ENCODE measurements at regions not wholly inside any gene's neighbourhood (a gene's known extent, or its start where the extent isn't known, plus 50 kb on each side); places are given as distances from the start of the nearest gene placed in this dataset.
"Not testable (repeated sequence)": the region's sequence is repeated elsewhere in the genome, so short reads cannot be mapped to it uniquely, and the experiment has no call there.

DNA sequence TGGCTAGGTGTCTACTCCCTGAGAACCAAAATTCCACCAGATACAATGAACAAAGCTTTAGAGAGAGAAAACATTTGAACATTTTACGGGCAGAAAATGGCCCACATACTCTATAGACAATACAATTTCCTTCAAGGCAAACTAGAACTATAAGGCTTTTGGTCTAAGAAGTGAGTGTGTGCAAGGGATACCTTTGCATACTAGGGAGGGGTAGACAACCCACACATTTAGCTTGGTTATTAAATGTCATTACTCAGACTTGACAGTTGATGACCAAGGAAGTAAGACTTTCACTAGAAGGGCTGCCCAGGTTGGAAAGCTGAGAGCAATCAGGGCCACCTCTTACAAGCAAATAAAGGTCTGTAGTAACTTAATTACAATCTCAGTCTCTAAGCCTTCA lies 64.0 kb upstream of the PLEKHM1 start:
- H3K4me3 ChIP-seq (ENCODE audit: low read depth in 1 of 2, low read length in 2 of 2); H3K36me3 ChIP-seq (ENCODE audit: control insufficient read depth in 1 of 2, insufficient read depth in 2 of 2, low read length in 2 of 2); H3K27ac ChIP-seq (ENCODE audit: low read length); H3K9me3 ChIP-seq (ENCODE audit: control insufficient read depth in 1 of 2, low read length in 2 of 2); H3K4me1 ChIP-seq (ENCODE audit: control insufficient read depth in 1 of 2, insufficient read depth in 2 of 2, low read length in 2 of 2); H3K27me3 ChIP-seq (ENCODE audit: low read depth, low read length): not testable (repeated sequence)

DNA sequence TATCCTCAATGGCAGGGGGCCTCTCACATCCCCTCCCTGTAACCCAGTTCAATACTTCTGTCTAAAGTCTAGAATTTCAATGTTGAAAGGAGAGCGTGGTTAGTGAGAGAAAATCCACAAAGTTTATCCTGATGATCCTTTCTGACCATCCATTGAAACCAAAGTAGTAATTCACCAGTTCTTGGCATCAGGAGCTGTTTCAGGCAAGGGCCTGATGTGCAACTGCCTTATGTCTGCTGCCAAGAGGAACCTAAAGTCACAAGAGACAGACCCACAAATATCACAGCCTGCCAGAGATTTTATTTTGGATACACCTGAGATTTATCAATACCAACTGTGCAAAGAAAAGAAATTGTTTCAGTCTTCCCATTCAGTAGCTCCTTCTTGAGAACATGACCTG lies 68.3 kb upstream of the PLEKHM1 start:
- H3K9me3 ChIP-seq (ENCODE audit: control insufficient read depth in 1 of 2, low read length in 2 of 2); H3K27me3 ChIP-seq (ENCODE audit: low read depth, low read length); H3K36me3 ChIP-seq (ENCODE audit: control insufficient read depth in 1 of 2, insufficient read depth in 2 of 2, low read length in 2 of 2); H3K4me1 ChIP-seq (ENCODE audit: control insufficient read depth in 1 of 2, insufficient read depth in 2 of 2, low read length in 2 of 2); H3K27ac ChIP-seq (ENCODE audit: low read length); H3K4me3 ChIP-seq (ENCODE audit: low read depth in 1 of 2, low read length in 2 of 2): not testable (repeated sequence)

DNA sequence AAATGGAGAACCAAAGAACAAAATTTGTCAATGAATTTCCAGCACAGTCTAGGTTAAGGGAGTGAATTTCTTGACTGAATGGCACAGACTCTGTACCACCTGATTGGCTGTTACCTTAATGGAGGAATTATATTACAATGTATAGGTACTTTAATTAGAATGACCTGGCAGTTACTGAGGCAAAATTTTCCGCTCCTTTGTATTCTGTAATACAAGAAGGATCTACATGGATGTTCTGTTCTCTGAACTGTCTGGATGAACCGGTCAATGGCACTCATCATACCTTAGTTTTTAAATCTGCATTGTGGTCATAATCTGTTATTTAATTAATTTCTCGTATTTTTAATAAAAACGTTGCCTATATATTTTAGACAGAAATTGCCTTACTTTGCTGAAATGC lies 72.3 kb upstream of the PLEKHM1 start:
- not testable (repeated sequence) for H3K27me3 ChIP-seq (ENCODE audit: low read depth, low read length); H3K27ac ChIP-seq (ENCODE audit: low read length); H3K4me1 ChIP-seq (ENCODE audit: control insufficient read depth in 1 of 2, insufficient read depth in 2 of 2, low read length in 2 of 2); H3K4me3 ChIP-seq (ENCODE audit: low read depth in 1 of 2, low read length in 2 of 2); H3K9me3 ChIP-seq (ENCODE audit: control insufficient read depth in 1 of 2, low read length in 2 of 2); H3K36me3 ChIP-seq (ENCODE audit: control insufficient read depth in 1 of 2, insufficient read depth in 2 of 2, low read length in 2 of 2)

DNA sequence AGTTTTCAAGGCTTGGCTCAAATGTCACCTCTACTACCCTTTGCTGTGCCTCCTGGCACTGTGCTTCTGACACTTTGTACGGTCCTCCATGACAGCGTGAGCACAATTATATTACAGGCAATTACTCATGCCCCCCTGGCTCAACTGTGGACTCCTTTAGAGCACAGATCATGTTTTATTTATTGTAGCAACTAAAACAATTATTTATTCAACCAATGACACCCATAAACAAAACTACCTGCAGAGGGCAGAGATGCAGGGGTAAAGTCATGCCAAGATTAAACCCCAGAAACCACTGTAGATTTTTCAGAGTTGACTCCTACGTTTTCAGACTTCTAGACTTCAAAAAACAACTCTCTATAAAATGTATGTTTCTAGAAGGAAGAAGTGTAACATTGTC lies 72.8 kb upstream of the PLEKHM1 start:
- H3K36me3 ChIP-seq (ENCODE audit: control insufficient read depth in 1 of 2, insufficient read depth in 2 of 2, low read length in 2 of 2); H3K9me3 ChIP-seq (ENCODE audit: control insufficient read depth in 1 of 2, low read length in 2 of 2); H3K27me3 ChIP-seq (ENCODE audit: low read depth, low read length): not testable (repeated sequence)

DNA sequence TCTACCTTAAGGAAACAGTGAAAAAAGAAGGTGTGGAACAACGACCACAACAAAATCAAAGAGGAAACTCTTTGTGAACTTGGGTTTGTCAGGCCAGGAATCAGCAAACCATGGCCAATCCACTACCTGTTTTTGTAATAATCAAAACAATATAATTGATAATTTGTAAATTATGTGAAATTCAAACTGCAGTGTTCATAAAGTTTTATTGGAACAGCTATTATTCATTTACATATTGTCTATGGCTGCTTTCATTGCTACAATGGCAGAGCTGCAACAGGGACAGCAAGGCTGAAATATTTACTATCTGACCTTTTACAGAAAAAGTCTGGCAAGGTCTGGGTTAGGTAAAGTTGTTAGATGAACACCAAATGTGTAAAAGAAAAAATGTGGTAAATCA lies 77.8 kb upstream of the PLEKHM1 start:
- H3K36me3 ChIP-seq (ENCODE audit: control insufficient read depth in 1 of 2, insufficient read depth in 2 of 2, low read length in 2 of 2); H3K4me3 ChIP-seq (ENCODE audit: low read depth in 1 of 2, low read length in 2 of 2); H3K27me3 ChIP-seq (ENCODE audit: low read depth, low read length); H3K27ac ChIP-seq (ENCODE audit: low read length); H3K4me1 ChIP-seq (ENCODE audit: control insufficient read depth in 1 of 2, insufficient read depth in 2 of 2, low read length in 2 of 2); H3K9me3 ChIP-seq (ENCODE audit: control insufficient read depth in 1 of 2, low read length in 2 of 2): not testable (repeated sequence)

More for the DNA sequence above, 72.8 kb upstream of the PLEKHM1 start:
- H3K4me1 ChIP-seq (ENCODE audit: control insufficient read depth in 1 of 2, insufficient read depth in 2 of 2, low read length in 2 of 2); H3K4me3 ChIP-seq (ENCODE audit: low read depth in 1 of 2, low read length in 2 of 2); H3K27ac ChIP-seq (ENCODE audit: low read length): not testable (repeated sequence)

DNA sequence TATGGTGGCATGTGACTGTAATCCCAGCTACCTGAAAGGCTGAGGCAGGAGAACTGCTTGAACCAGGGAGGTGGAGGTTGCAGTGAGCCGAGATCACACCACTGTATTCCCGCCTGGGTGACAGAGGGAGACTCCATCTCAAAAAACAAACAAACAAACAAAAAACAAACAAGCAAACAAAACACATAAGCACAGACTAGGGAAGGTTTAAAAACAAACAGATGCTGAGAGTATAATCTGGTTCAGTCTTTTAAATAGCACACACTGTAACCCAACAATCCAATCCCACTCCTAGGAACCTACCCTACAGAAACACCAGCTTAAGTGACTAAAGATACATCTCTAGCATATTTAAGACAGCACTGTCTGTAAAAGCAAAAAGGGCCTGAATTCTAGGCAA lies 82.8 kb upstream of the PLEKHM1 start:
- not testable (repeated sequence) for H3K4me3 ChIP-seq (ENCODE audit: low read depth in 1 of 2, low read length in 2 of 2); H3K27ac ChIP-seq (ENCODE audit: low read length); H3K4me1 ChIP-seq (ENCODE audit: control insufficient read depth in 1 of 2, insufficient read depth in 2 of 2, low read length in 2 of 2)

DNA sequence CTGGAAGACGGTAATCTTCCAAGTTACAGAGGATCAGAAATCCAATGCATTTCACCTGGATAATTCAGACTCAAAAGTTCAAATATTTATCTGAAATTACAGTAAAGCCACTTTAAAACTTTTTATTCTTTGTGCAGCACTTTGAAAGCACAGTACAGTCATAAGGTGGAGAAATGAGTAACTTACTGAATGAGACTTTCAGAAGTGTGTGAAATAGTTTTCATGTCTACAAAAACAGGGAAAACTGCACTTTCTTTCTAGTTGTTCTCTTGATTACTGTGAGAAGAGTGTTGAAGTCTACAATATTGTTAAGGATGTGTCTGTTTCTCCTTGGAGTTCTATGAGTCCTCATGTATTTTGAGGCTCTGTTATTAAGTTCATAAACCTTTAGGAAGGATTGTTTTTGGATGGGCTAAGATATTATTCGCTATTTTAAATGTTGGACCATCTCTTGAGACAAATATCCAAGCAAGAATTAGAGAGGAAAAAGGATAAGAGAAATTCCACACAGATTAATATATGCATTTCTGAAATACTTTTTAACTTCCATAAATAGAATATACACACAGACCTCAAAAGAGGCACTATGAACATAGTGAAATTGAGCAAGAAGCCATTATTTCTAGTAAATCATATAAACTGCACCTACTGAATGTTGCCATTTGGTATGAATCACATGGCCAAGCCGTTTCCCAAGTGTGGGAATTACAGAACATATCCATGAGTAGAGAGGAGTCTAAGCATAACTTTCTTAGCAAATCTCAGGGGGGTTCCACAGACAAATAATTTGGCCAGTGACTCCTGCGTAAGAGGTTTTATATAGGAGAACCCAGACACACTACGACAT lies 83.6 kb upstream of the PLEKHM1 start:
- Histone ChIP-seq H3K27ac (ENCODE audit: low read length) (no peak overlapping the region), H3K36me3 (ENCODE audit: control insufficient read depth in 1 of 2, insufficient read depth in 2 of 2, low read length in 2 of 2) (no peaks in the 10 kb centered on the region), H3K9me3 (ENCODE audit: control insufficient read depth in 1 of 2, low read length in 2 of 2) (no peaks in the 10 kb centered on the region), H3K27me3 (ENCODE audit: low read depth, low read length) (no peaks in the 10 kb centered on the region), H3K4me3 (ENCODE audit: low read depth in 1 of 2, low read length in 2 of 2) (no peak overlapping the region), H3K4me1 (ENCODE audit: control insufficient read depth in 1 of 2, insufficient read depth in 2 of 2, low read length in 2 of 2) (no peaks in the 10 kb centered on the region)

More for the DNA sequence above, 82.8 kb upstream of the PLEKHM1 start:
- not testable (repeated sequence) for H3K36me3 ChIP-seq (ENCODE audit: control insufficient read depth in 1 of 2, insufficient read depth in 2 of 2, low read length in 2 of 2); H3K9me3 ChIP-seq (ENCODE audit: control insufficient read depth in 1 of 2, low read length in 2 of 2); H3K27me3 ChIP-seq (ENCODE audit: low read depth, low read length)

DNA sequence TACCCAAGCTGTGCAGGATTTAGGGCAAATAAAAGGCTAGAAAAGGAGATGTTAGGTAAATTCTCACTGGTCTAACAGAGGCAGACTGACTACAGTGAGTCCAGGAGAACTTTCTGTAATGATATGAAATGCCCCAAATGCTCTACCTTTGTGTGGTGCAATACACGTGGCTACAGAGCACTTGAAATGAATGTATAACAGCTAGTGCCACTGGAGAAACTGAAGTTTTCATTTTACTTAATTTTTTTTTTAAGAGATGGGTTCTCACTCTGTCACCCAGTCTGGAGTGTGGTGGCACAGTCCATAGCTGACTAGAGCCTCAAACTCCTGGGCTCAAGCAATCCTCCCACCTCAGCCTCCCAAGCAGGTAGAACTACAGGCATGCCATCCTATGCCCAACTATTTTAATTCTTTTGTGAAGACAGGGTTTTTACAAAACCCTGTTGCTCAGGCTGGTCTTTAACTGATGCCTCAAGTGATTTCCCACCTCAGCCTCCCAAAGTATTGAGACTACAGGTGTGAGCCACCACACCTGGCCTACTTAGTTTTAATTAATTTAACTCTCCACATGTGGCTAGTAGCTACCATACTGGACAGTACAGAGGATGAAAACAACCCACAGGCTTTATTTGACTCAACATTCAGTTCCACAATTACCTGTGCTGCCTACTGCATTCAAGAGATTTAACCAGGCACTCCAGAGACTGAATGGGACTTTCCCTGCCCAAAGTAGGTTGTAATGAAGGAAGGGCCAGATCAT lies 84.8 kb upstream of the PLEKHM1 start:
- no peaks in the 10 kb centered on the region for H3K9me3 ChIP-seq (ENCODE audit: control insufficient read depth in 1 of 2, low read length in 2 of 2)
- no peaks in the 10 kb centered on the region for H3K27me3 ChIP-seq (ENCODE audit: low read depth, low read length)
- H3K4me3 ChIP-seq (ENCODE audit: low read depth in 1 of 2, low read length in 2 of 2): no peak overlapping the region
- no peak overlapping the region for H3K27ac ChIP-seq (ENCODE audit: low read length)
- H3K4me1 ChIP-seq (ENCODE audit: control insufficient read depth in 1 of 2, insufficient read depth in 2 of 2, low read length in 2 of 2): no peaks in the 10 kb centered on the region
- H3K36me3 ChIP-seq (ENCODE audit: control insufficient read depth in 1 of 2, insufficient read depth in 2 of 2, low read length in 2 of 2): no peaks in the 10 kb centered on the region

DNA sequence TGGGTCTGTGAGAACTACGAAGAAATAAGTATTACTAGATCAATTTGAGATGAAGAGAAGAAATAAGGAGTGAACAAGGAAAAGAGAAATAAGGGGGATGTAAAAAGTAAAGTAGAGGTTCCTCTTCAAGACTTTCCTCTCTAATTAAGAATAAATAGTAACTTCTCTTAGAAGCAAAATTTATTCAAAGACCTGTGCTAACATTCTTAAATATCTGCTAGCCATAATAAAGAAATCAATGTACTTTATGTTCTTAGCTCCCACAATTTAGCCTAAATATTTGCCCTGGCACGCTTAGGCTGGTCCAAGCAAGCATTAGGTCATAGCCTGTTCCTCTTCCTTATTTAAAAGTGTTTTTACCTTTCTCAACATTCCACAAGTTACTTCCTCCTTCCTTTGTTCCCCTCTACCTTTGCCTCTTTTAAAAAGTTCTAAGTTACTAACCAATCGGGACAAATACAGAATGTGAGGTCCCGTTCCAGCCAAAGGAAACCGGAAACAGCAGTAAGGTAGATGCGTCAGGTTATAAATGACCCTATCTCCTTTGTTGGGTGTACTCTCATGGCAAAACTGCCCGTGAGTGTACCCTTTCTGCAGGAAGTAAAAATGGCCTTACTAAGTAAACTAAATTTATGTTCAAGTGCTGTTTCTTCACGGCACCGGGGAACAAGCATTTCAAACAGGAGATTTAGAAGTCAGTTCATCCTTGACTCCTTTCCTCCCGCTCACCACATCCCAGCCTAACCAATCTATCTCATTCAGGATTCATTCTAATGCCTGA lies 86.2 kb upstream of the PLEKHM1 start:
- not testable (repeated sequence) for H3K4me1 ChIP-seq (ENCODE audit: control insufficient read depth in 1 of 2, insufficient read depth in 2 of 2, low read length in 2 of 2); H3K9me3 ChIP-seq (ENCODE audit: control insufficient read depth in 1 of 2, low read length in 2 of 2); H3K27ac ChIP-seq (ENCODE audit: low read length); H3K4me3 ChIP-seq (ENCODE audit: low read depth in 1 of 2, low read length in 2 of 2); H3K27me3 ChIP-seq (ENCODE audit: low read depth, low read length); H3K36me3 ChIP-seq (ENCODE audit: control insufficient read depth in 1 of 2, insufficient read depth in 2 of 2, low read length in 2 of 2)

DNA sequence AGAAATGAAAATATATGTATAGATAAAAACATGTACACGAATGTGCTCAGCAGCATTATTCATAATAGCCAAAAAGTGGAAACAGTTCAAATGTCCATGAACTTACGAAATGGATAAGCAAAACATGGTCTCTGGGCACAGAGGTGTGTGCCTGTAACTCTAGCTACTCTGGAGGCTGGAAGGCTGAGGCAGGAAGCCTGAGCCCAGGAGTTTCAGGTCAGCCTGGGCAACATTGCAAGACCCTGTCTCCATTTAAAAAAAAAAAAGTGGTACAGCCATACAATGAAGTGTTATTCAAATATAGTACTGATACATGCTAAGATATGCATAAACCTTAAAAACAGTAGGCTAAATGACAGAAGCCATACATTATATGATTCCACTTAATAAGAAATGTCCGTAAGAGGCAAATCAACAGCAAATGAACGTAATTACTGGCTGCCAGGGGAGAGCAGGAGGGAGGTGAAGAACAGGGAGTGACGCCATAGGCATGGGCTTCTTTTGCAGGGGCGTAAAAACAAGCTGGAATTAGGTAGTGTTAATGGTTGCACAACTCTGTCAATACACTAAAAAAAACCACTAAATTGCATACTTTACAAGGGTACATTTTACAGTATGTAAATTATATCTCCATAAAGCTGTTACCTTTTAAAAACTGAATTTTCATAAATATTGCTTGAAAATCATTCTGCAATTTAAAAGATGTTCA lies 87.2 kb upstream of the PLEKHM1 start:
- no peaks in the 10 kb centered on the region for H3K36me3 ChIP-seq (ENCODE audit: control insufficient read depth in 1 of 2, insufficient read depth in 2 of 2, low read length in 2 of 2)
- H3K27ac ChIP-seq (ENCODE audit: low read length): no peak overlapping the region
- H3K9me3 ChIP-seq (ENCODE audit: control insufficient read depth in 1 of 2, low read length in 2 of 2): no peaks in the 10 kb centered on the region
- peaks cover 0 to 5% of the 10 kb centered on the region in 2 donors for H3K4me1 ChIP-seq (ENCODE audit: control insufficient read depth in 1 of 2, insufficient read depth in 2 of 2, low read length in 2 of 2)
- H3K27me3 ChIP-seq (ENCODE audit: low read depth, low read length): no peaks in the 10 kb centered on the region
- H3K4me3 ChIP-seq (ENCODE audit: low read depth in 1 of 2, low read length in 2 of 2): no peak overlapping the region
